HG03095 (cell line): ENCODE measurements at regions not wholly inside any gene's neighbourhood (a gene's known extent, or its start where the extent isn't known, plus 50 kb on each side); places are given as distances from the start of the nearest gene placed in this dataset.
"Not testable (repeated sequence)": the region's sequence is repeated elsewhere in the genome, so short reads cannot be mapped to it uniquely, and the experiment has no call there.

Source experiments
- ATAC-seq: cut with Tn5 transposase; IDR thresholded peaks from one replicate; pipeline ENCODE4 v1.9.1; 2021; ENCODE audit warnings: moderate library complexity; ENCODE audit not compliant: unreplicated experiment

DNA sequence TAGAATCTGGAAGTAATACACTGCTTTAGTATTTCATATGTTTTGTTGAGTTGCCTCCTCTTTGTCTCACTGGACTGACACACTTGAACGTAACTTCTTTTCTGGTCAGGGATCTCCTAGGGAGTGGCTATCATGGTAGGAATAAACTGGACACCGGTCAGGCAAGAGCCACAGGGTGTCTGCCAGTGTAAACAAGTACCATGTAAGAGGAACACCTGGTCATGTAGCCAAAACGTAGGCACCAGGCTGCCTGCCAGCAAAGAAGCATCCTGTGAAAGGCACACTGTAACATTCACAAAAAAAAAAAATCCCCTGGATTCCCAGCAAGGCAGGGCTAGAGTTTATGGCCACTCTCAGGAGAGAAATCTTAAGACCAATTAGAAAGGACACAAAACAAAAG is 372.8 kb upstream of the RND3 start:
- ATAC-seq, result no peak

DNA sequence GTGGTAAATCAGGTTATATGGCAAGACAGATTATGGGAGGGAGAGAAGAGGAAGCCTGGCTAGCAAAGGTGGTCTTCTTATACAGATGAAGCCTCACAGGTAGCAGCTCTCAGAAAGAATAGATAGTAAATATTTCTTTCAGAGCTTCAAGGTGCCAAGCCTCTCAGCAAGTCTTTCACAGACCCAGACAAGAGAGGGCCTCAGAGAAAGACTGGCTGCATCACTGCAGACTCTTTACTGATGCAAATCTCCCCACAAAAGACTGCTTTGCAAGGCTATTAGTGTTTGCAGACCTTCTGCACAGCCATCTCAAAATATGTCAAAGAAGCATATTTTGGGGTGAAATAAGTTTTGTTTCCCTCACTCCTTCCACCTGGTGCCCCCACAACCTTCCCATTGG is 372.4 kb upstream of the RND3 start:
- ATAC-seq, result no peak

DNA sequence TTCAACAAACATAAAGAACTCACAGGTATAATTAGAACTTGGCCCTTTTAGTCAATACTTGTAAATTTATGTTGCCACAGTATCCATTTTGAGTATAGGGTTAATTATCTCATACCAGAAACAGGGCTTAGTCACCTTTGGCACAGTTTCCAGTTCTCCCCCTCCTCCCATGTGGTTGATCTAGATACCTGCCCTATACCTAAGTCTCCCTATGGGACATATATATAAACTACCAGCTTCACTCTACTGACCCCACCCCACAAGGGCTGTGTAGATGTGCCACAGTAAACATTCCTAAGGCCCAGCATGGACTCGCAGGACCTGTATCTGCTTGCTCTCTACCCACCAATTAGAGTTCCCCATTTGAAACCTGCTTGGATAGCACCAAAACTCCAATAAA is 371.7 kb upstream of the RND3 start:
- no peak for ATAC-seq

DNA sequence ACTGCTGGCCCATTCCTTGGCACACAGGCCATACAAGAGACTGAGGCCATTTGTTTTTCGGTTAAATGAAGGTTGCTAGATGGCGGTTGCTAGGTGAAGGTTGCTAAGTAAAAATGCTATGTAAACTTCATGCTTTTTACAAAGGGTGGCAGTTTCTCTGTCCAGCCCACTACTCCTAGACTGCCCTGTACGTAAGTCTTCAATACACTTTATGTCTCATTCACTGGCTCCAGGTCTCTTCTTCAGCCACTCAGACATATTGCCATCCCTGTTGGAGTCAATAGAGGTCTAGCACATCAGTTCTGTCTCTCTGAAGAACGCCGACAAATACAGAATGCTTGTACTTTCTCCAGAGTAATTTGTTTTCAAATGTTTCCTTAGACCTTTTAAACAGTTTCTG is 370.9 kb upstream of the RND3 start:
- ATAC-seq, result no peak

- ATAC-seq, result no peak
Observed at GRCh38 chr2:150856596-150857281, 369.3 kb upstream of the RND3 start.

DNA sequence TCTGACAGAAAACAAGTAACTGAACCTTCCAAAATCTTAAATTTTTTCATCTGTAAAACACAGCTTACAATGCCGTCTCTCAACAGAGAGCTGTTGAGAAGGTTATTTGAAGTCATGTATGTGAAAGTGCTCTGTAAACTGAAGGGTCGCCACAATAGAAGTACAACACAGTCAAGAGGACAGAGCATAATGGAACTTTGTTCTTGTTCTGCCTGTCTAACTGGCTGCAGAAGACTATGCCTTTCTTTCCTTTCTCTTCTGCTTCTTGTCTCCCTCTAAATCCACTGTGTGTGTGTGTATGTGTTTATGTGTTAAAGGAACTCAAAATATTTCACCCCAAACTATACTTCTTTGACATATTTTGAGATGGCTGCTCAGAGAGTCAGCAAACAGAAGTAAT is 365.8 kb upstream of the RND3 start:
- ATAC-seq, result no peak

- ATAC-seq, result no peak
Observed at GRCh38 chr2:150850641-150851040, 363.2 kb upstream of the RND3 start.

DNA sequence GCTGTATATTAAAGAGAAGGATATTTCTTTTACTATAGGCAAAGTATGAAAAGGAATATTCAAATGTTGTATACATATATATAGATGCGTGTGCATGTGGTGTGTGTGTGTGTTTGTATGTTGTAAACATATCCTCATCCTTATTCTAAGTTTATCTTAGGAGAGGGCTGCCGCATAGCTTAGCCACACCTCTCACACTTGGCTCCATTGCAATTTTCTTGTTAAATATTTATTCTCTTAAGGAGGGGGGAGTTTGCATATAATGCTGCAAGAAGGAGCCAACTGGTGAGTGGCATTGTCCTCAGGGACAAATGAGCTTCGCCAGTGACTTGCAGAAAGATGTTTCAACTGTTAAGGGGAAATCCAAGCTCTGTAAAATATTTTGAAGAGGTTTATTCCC is 360.1 kb upstream of the RND3 start:
- ATAC-seq, result no peak

DNA sequence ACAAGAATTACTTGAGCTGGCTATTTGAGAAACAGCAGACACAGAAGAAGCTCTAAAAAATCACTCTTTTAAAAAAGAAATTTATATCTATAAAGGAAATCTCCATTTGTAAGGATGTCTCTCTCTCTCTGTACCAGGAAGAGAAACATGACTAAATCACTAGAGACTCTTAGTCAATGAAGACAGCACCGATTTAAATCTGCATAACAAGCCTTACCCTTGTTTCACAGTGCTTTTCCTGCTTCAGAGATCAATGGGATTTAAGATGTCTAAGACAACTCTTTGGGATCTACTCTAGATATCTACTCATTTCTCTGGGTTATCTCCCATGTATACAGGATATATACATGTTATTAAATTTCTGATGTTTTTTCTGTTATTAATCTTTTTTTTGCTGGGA is 359.2 kb upstream of the RND3 start:
- no peak for ATAC-seq

DNA sequence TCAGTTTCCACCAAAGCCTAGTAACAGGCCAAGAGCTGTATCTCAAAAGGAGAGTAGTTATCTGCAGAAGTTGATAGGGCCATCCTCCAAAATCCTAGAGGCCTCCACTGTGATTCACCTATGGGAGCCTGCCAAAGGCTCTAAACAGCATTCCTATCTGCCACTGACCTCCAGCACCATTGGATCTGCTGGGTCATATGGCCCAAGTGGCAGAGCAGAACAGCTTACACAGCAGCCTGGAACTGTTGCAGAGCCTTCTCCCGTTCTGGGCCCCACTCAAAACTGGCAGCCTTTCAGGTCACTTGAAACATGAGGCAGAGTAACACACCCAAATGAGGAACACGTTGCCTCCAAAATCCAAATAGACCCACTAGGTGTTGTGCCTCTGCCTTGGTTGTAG is 345.2 kb upstream of the RND3 start:
- ATAC-seq, result no peak

DNA sequence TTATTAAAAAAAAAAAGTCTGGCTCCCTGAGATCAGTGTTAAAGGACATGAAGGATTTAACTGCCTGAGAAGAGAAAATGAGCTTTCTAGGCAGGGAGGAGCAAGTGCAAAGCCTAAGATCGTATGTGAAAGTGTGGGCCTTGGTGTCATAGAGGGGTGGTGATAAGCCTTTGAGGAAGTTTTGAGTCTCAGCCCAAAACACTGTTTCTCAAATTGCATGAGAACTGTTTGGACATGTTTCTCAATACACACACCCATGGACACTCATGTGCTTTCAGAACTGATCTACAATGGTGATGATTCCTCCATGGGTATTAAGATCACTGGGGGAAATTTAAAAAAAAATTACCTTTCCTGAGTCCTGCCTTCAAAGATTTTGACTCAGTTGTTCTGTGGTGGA is 336.7 kb upstream of the RND3 start:
- ATAC-seq, result no peak

GRCh38 chr2:150817422-150817821 is 330.0 kb upstream of the RND3 start:
- ATAC-seq, result no peak

- ATAC-seq, result no peak
Observed at GRCh38 chr2:150812664-150813367, 325.3 kb upstream of the RND3 start.

GRCh38 chr2:150812066-150812465 is 324.6 kb upstream of the RND3 start:
- ATAC-seq, result no peak

- ATAC-seq, result no peak
Observed at GRCh38 chr2:150811259-150811855, 323.9 kb upstream of the RND3 start.

DNA sequence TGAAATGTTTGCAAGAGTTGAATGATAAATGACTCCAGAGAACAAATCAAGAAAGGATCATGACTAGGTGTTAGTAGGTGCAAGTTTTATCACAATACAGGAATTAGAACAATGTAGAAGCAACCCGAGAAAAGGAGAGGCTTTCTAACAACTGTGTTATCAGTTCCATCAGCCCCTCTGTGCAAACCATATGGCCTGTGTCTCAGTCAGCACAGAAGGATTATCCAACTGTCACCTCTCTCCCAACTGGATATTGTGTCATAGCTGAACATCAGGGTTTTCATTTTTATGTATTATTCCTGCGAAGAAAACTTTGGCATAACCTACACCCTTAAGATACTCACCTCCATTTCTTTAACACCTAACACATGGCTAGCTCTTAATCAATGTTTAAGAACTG is 321.6 kb upstream of the RND3 start:
- ATAC-seq, result no peak

- ATAC-seq, result no peak
Observed at GRCh38 chr2:150806336-150806735, 318.9 kb upstream of the RND3 start.

- ATAC-seq, result no peak
Observed at GRCh38 chr2:150803689-150804398, 316.4 kb upstream of the RND3 start.

DNA sequence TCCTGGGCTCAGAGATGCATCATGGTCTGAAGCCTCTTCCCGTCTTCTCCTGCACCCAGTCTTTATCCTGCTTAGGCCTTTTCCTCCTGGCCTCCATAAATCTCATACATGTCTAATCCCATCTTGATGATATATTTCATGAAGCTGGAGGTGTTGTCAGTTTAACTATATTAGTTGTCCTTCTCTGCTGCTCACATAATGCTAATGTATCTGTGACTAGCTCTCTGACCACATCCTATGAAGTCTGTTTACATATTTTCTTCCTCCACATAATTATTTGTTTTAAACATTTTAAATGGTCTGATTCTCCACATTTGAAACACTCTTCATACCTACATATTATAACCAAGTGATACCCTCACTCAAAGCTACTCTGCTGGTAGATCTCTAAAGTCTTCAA is 315.2 kb upstream of the RND3 start:
- no peak for ATAC-seq

DNA sequence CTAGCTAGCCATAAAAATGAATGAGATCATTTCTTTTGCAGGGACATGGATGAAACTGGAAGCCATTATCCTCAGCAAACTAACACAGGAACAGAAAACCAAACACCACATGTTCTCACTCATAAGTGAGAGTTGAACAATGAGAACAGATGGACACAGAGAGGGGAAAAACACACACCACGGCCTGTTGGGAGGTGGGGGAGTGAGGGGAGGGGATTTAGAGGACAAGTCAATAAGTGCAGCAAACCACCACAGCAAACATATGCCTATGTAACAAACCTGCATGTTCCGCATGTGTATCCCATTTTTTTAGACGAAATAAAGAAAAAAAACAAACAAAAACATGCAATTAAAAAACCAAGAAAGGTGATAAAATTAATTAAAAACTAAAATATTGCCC is 308.8 kb upstream of the RND3 start:
- not testable (repeated sequence) for ATAC-seq

DNA sequence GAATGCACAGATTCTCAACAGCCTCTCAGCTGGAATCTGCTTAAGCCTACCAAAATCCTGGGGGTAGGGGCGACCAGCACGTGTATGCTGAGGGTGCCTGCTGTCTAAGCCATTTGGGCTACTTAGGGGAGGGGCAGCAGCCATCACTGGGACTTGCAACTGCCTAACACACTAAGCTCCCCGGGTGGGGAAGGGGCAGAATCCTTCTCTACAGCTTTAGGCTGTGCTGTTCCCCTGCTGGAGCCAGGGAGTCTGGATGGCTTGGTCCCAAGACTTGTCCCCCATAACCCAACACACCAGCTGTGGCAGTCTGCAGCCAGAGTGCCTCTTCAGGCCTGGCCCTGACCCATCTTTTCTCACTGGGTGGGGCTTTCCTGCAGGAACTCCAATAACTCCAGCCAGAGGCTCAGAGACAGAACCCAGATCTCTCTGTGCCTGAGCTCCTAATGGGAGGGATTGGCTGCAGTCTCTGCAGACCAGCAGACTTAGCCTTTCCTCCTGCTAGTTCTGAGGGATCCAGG is 305.4 kb upstream of the RND3 start:
- ATAC-seq, result no peak

DNA sequence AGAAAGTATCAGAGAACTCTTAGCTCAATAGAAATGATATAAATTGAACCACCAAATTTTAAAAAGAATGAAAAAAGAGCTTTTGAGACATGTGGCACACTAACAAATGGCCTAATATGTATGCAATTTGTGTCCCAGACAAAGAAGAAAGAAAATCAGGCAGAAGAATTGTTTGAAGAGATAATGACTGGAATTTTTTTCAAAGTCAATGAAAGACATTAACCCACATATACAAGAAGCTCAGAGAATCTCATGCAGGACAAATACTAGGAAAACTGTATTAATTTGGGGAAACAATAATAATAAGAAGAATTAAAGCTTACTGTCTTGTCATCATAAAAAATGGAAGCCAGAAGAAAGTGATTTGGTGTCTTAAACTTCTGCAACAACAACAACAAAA is 304.1 kb upstream of the RND3 start:
- no peak for ATAC-seq
